Breast epithelium (tissue), 4 donors: ENCODE measurements at regions not wholly inside any gene's neighbourhood (a gene's known extent, or its start where the extent isn't known, plus 50 kb on each side); places are given as distances from the start of the nearest gene placed in this dataset.

Experiments used
- DNase-seq, 2 donors: peaks; one replicate each; pipeline ENCODE4 v3.0.0-alpha.2; 2019; ENCODE audit warnings: low spot score in 2 of 2
- H3K27ac ChIP-seq, 2 donors: fragments of 200-600 bp; sonication (generic) in 1 of 2; one replicate each; pipeline ENCODE4 v1.5.1; 2016 to 2019; ENCODE audit warnings: mild to moderate bottlenecking in 1 of 2
- H3K27me3 ChIP-seq, 2 donors: fragments of 200-600 bp; sonication (generic) in 1 of 2; one replicate each; pipeline versions ENCODE4 v1.5.1 to v1.6.0; 2017 to 2019; ENCODE audit warnings: control low read depth in 1 of 2, mild to moderate bottlenecking in 1 of 2
- H3K36me3 ChIP-seq: fragments of 200-600 bp; one replicate; pipeline ENCODE4 v1.5.1; 2019
- H3K4me1 ChIP-seq, 2 donors: fragments of 200-600 bp; sonication (generic); one replicate each; pipeline ENCODE4 v1.5.1; 2016 to 2019; ENCODE audit warnings: control low read depth in 1 of 2
- H3K4me3 ChIP-seq, 3 donors: fragments of 200-600 bp; sonication (generic); 1 replicate in 2 of 3; 2 replicates in 1 of 3; pipeline ENCODE4 v1.5.1; 2016 to 2019; ENCODE audit warnings: mild to moderate bottlenecking in 3 of 3, moderate library complexity in 2 of 3
- H3K9me3 ChIP-seq, 2 donors: fragments of 200-600 bp; sonication (generic) in 1 of 2; one replicate each; pipeline ENCODE4 v1.5.1; 2016 to 2019; ENCODE audit warnings: control low read depth in 1 of 2
- POLR2A ChIP-seq: fragments of 450-650 bp; IDR thresholded peaks from one replicate; pipeline ENCODE4 v1.6.1; 2016; ENCODE audit warnings: antibody characterized with exemption, mild to moderate bottlenecking, moderate library complexity
- POLR2AphosphoS5 ChIP-seq, 3 donors: sonication (generic); formaldehyde crosslinking; IDR thresholded peaks; one replicate each; pipeline ENCODE4 v1.6.1; 2017; ENCODE audit warnings: antibody characterized with exemption in 3 of 3
- intact Hi-C: fragments of 100-400 bp; cut with DNase I; formaldehyde crosslinking; loops from one replicate; pipeline ENCODE4 v1.15.1; 2023; ENCODE audit warnings: low total_unique reads
- TF ChIP-seq, protein P1 (sequence below), 3 donors: fragments of 450-650 bp; IDR thresholded peaks; one replicate each; pipeline ENCODE4 v1.5.1; 2016 to 2017; ENCODE audit warnings: antibody characterized with exemption in 3 of 3, mild to moderate bottlenecking in 3 of 3, moderate library complexity in 3 of 3

DNA sequence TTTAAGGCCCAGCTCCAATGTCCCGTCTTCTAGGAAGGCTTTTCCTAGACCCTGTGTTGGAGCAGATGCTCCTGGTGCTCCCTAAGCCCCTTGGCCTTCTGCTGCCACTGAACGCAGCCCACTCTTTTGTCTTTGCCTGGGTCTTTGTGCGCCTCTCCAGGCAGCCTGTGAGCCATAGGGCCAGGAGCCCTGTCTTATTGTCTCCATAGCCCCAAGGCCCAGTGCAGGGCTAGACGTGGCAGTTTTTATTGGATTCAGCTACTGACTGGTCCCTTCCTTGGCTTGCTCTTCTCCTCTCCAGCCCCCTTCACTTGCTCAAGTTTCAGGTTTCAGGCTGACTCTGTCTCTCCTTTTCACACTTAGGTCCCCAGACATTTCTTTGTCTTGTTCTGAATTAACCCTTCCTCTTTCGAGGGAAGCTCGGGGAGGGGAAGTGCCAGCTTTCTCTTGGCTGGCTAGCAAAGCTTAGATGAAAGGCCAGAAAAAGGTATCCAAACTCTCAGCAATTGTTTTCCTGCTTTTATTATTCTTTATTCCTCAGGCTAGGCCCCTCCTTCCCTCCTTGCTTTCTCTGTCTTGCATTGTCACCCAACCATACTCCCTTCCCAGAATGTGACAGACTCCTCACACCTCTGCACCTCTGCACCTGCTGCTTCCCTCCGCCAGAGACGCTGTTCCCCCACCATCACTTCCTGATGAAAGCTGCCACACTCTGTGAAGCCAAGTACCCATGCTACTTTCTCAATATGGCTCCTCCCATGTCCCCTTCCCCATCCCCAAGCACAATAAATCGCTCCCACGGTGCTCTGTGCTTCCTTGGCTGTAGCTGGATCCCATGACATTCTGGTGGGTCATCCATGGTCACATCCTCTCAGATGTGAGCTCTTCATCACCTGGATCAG lies 101.6 kb upstream of the CPEB4 start:
- TF ChIP-seq POLR2AphosphoS5 (IDR thresholded peaks at IDR 0.05) = no peak
- TF ChIP-seq, protein P1, sequence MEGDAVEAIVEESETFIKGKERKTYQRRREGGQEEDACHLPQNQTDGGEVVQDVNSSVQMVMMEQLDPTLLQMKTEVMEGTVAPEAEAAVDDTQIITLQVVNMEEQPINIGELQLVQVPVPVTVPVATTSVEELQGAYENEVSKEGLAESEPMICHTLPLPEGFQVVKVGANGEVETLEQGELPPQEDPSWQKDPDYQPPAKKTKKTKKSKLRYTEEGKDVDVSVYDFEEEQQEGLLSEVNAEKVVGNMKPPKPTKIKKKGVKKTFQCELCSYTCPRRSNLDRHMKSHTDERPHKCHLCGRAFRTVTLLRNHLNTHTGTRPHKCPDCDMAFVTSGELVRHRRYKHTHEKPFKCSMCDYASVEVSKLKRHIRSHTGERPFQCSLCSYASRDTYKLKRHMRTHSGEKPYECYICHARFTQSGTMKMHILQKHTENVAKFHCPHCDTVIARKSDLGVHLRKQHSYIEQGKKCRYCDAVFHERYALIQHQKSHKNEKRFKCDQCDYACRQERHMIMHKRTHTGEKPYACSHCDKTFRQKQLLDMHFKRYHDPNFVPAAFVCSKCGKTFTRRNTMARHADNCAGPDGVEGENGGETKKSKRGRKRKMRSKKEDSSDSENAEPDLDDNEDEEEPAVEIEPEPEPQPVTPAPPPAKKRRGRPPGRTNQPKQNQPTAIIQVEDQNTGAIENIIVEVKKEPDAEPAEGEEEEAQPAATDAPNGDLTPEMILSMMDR (IDR thresholded peaks at IDR 0.05) = no peak
- no peak for TF ChIP-seq POLR2A
- Histone ChIP-seq H3K9me3 (no peaks in the 10 kb centered on the region), H3K4me3 (no peak overlapping the region), H3K36me3 (no peaks in the 10 kb centered on the region), H3K4me1 (peaks cover 0 to 10% of the 10 kb centered on the region in 2 donors), H3K27me3 (no peaks in the 10 kb centered on the region), H3K27ac (no peak overlapping the region)
- no peak for DNase-seq
- intact Hi-C loops = no loop called here

DNA sequence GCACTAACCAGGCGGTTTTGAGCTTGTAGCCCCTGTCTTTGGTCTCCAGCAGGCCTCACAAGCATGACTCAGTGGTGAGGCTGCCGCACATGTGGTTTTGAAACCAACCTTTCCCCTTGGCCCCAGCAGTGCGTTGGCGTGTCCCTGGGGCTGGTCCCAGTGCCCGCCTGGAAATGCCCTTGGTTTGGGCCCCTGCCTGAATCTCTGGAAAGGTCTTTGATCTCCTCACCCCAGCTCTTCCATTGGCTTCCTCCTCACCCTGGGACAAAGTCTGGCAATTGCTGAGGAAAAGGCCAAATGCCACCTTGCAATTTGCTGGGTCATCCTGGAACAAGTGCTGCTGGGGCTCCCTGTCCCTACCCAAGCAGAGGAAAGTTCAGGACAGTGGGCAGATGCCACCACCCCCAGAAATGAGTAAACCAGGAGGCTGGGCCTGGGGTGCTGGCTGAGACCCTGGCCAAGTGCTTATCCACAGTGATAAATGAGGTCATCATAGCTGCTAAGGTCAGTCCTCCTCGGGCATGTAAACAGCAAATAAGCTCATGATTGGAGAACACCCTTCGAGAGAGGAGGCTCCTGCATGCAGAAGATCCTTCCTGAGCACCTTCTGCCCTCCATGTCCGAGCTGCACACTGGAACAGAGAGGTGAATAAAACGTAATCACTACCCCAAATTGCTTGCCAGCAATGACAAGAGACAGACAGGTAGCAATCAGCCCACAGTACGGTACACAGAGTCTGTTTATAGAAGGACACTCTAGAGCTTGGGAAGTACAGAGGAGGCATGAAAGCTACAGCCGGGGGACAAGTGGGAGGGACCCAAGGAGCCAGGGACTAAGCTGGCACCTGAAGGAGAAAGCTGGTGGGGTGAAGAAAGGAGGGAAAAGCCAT lies 98.9 kb upstream of the CPEB4 start:
- H3K4me3 ChIP-seq = no peak overlapping the region
- H3K27ac ChIP-seq = no peak overlapping the region
- no peaks in the 10 kb centered on the region for H3K36me3 ChIP-seq
- no peaks in the 10 kb centered on the region for H3K4me1 ChIP-seq
- DNase-seq = no peak
- no peaks in the 10 kb centered on the region for H3K27me3 ChIP-seq
- H3K9me3 ChIP-seq = no peaks in the 10 kb centered on the region
- TF ChIP-seq, protein P1 (IDR thresholded peaks at IDR 0.05) = no peak
- intact Hi-C loops = no loop called here

DNA sequence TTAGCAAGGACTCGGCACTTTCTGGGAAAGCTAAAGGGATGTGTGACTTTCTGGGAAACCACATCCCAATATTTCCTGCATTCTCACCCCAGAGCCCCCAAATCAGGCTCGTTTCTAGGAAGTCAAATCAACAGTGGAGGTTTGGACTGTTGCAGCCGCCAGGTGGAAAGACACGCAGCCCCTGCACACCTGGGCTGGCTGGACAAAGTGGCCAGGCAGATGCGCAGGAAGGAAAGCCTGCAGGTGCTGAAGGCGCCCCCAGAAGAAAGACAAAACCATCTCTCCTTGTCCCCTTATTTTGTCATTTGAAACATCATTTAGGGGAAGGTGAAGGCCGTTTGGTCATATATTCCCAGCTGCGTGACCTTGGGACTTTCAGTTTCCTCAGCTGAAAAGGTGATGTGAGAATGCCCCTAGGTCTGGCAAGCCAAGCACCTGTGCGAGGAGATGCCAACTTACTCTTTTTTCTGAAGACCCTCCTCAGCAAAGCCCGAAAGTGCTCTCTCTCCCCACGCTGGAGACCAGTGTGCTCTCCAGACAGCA lies 97.9 kb upstream of the CPEB4 start:
- TF ChIP-seq POLR2A (no peak), POLR2AphosphoS5 (IDR thresholded peaks at IDR 0.05) (no peak)
- TF ChIP-seq, protein P1 (IDR thresholded peaks at IDR 0.05) = no peak
- DNase-seq = no peak
- Histone ChIP-seq H3K27ac (no peak overlapping the region), H3K4me3 (no peak overlapping the region), H3K4me1 (no peaks in the 10 kb centered on the region), H3K36me3 (no peaks in the 10 kb centered on the region), H3K27me3 (no peaks in the 10 kb centered on the region), H3K9me3 (no peaks in the 10 kb centered on the region)
- intact Hi-C loops = no loop called here

DNA sequence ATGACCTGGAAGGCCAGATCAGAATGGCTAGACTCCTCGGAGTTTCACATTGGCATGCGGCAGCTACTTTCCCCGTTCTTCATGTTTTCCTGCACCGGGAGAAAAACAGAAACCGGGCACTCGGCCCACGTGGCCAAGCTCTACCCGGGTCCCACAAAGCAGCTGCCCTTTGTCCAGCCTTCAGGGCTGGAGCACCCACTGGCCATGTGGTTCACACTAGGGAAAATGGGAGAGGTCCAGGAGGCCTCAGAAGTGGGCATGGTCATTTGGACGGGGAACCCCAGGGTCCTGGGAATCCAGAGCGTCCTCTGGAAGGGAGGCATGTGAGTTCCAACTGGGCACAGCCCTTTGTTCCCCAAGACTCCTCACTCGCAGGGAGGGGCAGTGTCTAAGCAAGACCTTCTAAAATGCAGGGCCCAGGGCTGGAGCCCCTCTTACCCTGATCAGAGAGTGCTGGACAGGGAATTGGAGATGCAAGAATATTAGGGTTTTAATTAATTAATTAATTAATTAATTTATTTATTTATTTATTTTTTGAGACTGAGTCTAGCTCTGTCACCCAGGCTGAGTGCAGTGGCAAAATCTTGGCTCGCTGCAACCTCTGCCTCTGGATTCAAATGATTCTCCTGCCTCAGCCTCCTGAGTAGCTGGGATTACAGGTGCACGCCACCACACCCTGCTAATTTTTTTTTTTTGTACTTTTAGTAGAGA lies 97.2 kb upstream of the CPEB4 start:
- Histone ChIP-seq H3K27ac (no peak overlapping the region), H3K4me1 (no peaks in the 10 kb centered on the region), H3K36me3 (no peaks in the 10 kb centered on the region), H3K4me3 (no peak overlapping the region), H3K27me3 (no peaks in the 10 kb centered on the region), H3K9me3 (no peaks in the 10 kb centered on the region)
- intact Hi-C loops = no loop called here
- no peak for DNase-seq
- TF ChIP-seq POLR2A = no peak
- TF ChIP-seq POLR2AphosphoS5 (IDR thresholded peaks at IDR 0.05) = no peak
- TF ChIP-seq, protein P1 (IDR thresholded peaks at IDR 0.05) = no peak
